GM12892 (cell line): ENCODE measurements at regions not wholly inside any gene's neighbourhood (a gene's known extent, or its start where the extent isn't known, plus 50 kb on each side); places are given as distances from the start of the nearest gene placed in this dataset.

Source experiments
- POLR2A ChIP-seq: IDR thresholded peaks from 2 replicates; pipeline ENCODE4 v1.6.1; 2011; ENCODE audit warnings: low read depth, low read length, control low read depth
- POLR2AphosphoS5 ChIP-seq: IDR thresholded peaks from 2 replicates; pipeline ENCODE4 v1.6.1; 2011; ENCODE audit warnings: low read depth, low read length, control low read depth

DNA sequence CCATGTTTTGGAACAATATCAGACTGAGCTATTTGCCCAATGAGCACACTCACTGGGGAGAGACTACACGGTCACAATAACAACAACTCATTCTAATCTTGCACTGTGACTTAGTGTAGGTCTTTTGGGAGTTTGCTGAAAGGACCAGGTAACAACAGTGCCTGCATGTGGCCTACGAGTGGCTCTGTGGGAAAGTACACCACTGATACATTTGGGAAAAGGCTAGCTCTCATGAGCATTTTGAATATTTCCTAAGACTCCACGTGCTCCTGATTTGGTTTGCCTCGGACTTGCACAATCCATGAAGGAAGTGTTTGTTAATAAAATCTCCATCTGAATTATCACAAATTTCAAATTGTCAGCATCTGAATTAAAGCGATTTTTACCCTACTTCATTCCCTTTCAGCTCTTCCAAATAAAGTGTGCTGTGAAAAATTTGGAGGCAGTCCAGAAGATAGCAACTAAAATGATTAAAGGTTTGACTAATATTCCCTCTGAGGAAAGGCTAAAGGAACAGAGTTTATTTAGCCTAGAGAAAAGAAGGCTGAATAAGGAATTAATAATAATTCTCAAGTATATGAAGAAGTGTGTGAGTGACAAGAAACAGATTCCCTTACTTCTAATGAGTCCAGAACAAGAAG is 406.4 kb downstream of the PPARGC1A start:
- no peak for TF ChIP-seq POLR2A
- no peak for TF ChIP-seq POLR2AphosphoS5
